H1 (cell line): ENCODE measurements at regions not wholly inside any gene's neighbourhood (a gene's known extent, or its start where the extent isn't known, plus 50 kb on each side); places are given as distances from the start of the nearest gene placed in this dataset.

Source experiments
- CTCF ChIA-PET: fragments of 300-600 bp; sonication (Branson Sonifier 250); formaldehyde crosslinking; loops from one replicate; lab custom pipeline; 2021; ENCODE audit not compliant: partially characterized antibody; lab: Charles Lee
- POLR2A ChIA-PET: fragments of 300-600 bp; sonication (Branson Sonifier 250); formaldehyde crosslinking; loops from one replicate; lab custom pipeline; 2021; ENCODE audit warnings: inconsistent platforms; ENCODE audit not compliant: partially characterized antibody; lab: Charles Lee
- DNase-seq, 2 experiments: peaks; one replicate each; pipeline versions ENCODE4 v3.0.0 to v3.0.0-alpha.2; 2010 to 2022; ENCODE audit warnings: low spot score in 2 of 2, low read depth in 1 of 2, mixed read lengths in 1 of 2
- FAIRE-seq: peaks from 2 replicates; lab custom pipeline; 2011; peaks lifted over from hg19 to GRCh38; lab: Jason Lieb, UNC
- H2AFZ ChIP-seq: 2 replicates; pipeline ENCODE4 v1.8.1; 2012; ENCODE audit warnings: low read length, inconsistent platforms
- H2AK5ac ChIP-seq: 2 replicates; pipeline ENCODE4 v1.6.1; 2013; ENCODE audit warnings: low read depth, low read length
- H2BK120ac ChIP-seq: replicated peaks from 2 replicates; pipeline ENCODE3; 2013; ENCODE audit warnings: low read depth, low read length, inconsistent platforms
- H2BK12ac ChIP-seq: 2 replicates; pipeline ENCODE4 v1.6.1; 2013; ENCODE audit warnings: low read depth, low read length
- H2BK15ac ChIP-seq: 2 replicates; pipeline ENCODE4 v1.6.1; 2013; ENCODE audit warnings: low read length
- H2BK20ac ChIP-seq: 2 replicates; pipeline ENCODE4 v1.6.1; 2013; ENCODE audit warnings: low read length
- H2BK5ac ChIP-seq: 2 replicates; pipeline ENCODE4 v1.6.1; 2013; ENCODE audit warnings: low read depth, low read length
- H3K14ac ChIP-seq: 2 replicates; pipeline ENCODE4 v1.6.1; 2013; ENCODE audit warnings: inconsistent platforms; ENCODE audit not compliant: insufficient read length
- H3K18ac ChIP-seq: 2 replicates; pipeline ENCODE4 v1.6.1; 2013; ENCODE audit warnings: low read length; ENCODE audit errors: extremely low read depth
- H3K23ac ChIP-seq: 2 replicates; pipeline ENCODE4 v1.6.1; 2013; ENCODE audit warnings: inconsistent platforms; ENCODE audit not compliant: insufficient read length
- H3K23me2 ChIP-seq: 2 replicates; pipeline ENCODE4 v1.6.1; 2013; ENCODE audit warnings: low read depth, low read length
- H3K27ac ChIP-seq: 2 replicates; pipeline ENCODE4 v1.6.1; 2011; ENCODE audit warnings: low read depth, low read length, inconsistent platforms
- H3K27me3 ChIP-seq, 4 experiments: replicated peaks in 1 of 4; 1 replicate in 1 of 4; 2 replicates in 3 of 4; pipeline versions ENCODE4 v1.6.1 to v1.8.1; 2011 to 2013; ENCODE audit warnings: low read length in 3 of 4, mild to moderate bottlenecking in 3 of 4, inconsistent platforms in 2 of 4, mixed read lengths in 2 of 4, moderate library complexity in 1 of 4; ENCODE audit not compliant: control insufficient read depth in 3 of 4, insufficient read depth in 3 of 4; ENCODE audit errors: extremely low read depth in 1 of 4
- H3K36me3 ChIP-seq, 4 experiments: 2 replicates each; pipeline versions ENCODE4 v1.6.1 to v1.8.1; 2011 to 2013; ENCODE audit warnings: mild to moderate bottlenecking in 4 of 4, low read length in 3 of 4, moderate library complexity in 2 of 4, control low read depth in 1 of 4, inconsistent platforms in 1 of 4; ENCODE audit not compliant: insufficient read depth in 4 of 4, control insufficient read depth in 2 of 4
- H3K4ac ChIP-seq: replicated peaks from 2 replicates; pipeline ENCODE3; 2013; ENCODE audit warnings: low read length, low read depth, mixed read lengths, inconsistent platforms; ENCODE audit not compliant: insufficient read length
- H3K4me1 ChIP-seq, 4 experiments: replicated peaks in 1 of 4; 1 replicate in 1 of 4; 2 replicates in 3 of 4; pipeline versions ENCODE4 v1.6.1 to v1.8.1; 2011 to 2013; ENCODE audit warnings: low read length in 3 of 4, inconsistent platforms in 2 of 4, mixed read lengths in 1 of 4; ENCODE audit not compliant: insufficient read depth in 4 of 4, control insufficient read depth in 3 of 4
- H3K4me2 ChIP-seq, 2 experiments: 2 replicates each; pipeline versions ENCODE4 v1.6.1 to v1.8.1; 2011 to 2013; ENCODE audit warnings: low read depth in 2 of 2, low read length in 2 of 2, control low read depth in 1 of 2, inconsistent platforms in 1 of 2, mild to moderate bottlenecking in 1 of 2; ENCODE audit not compliant: insufficient read depth in 1 of 2
- H3K4me3 ChIP-seq, 4 experiments: fragments of 200-600, 300-600 bp in 1 of 4; sonication (generic), shearing (Covaris generic), sonication (Bioruptor Twin) in 1 of 4; 2 replicates each; pipeline versions ENCODE4 v1.5.1 to v1.8.1; 2011 to 2016; ENCODE audit warnings: low read length in 4 of 4, low read depth in 3 of 4, control low read depth in 2 of 4, inconsistent platforms in 2 of 4, mild to moderate bottlenecking in 2 of 4, mixed read lengths in 1 of 4, moderate library complexity in 1 of 4; ENCODE audit not compliant: insufficient read depth in 2 of 4; ENCODE audit errors: extremely low read depth in 1 of 4
- H3K56ac ChIP-seq: replicated peaks from 2 replicates; pipeline ENCODE3; 2013; ENCODE audit warnings: low read depth, mild to moderate bottlenecking, mixed read lengths, low read length, inconsistent platforms; ENCODE audit not compliant: insufficient read length
- H3K79me1 ChIP-seq: 2 replicates; pipeline ENCODE4 v1.6.1; 2013; ENCODE audit warnings: low read depth, low read length, control low read depth
- H3K79me2 ChIP-seq, 2 experiments: 2 replicates each; pipeline versions ENCODE4 v1.6.1 to v1.8.1; 2012 to 2013; ENCODE audit warnings: low read length in 2 of 2, mild to moderate bottlenecking in 2 of 2, inconsistent platforms in 1 of 2; ENCODE audit not compliant: insufficient read depth in 2 of 2, control insufficient read depth in 1 of 2
- H3K9ac ChIP-seq, 4 experiments: replicated peaks in 1 of 4; 1 replicate in 1 of 4; 2 replicates in 3 of 4; pipeline versions ENCODE4 v1.6.1 to v1.8.1; 2011 to 2013; ENCODE audit warnings: low read depth in 3 of 4, low read length in 3 of 4, control low read depth in 2 of 4, mild to moderate bottlenecking in 2 of 4, moderate library complexity in 2 of 4, inconsistent platforms in 1 of 4; ENCODE audit errors: extremely low read depth in 1 of 4
- H3K9me3 ChIP-seq, 2 experiments: 2 replicates each; pipeline versions ENCODE4 v1.6.1 to v1.8.1; 2012 to 2013; ENCODE audit warnings: mild to moderate bottlenecking in 2 of 2, moderate library complexity in 2 of 2, control low read depth in 1 of 2, inconsistent platforms in 1 of 2, low read depth in 1 of 2, low read length in 1 of 2, mixed read lengths in 1 of 2; ENCODE audit not compliant: insufficient read depth in 2 of 2
- H4K20me1 ChIP-seq, 2 experiments: replicated peaks in 1 of 2; 2 replicates each; pipeline versions ENCODE3 to v1.8.1; 2011 to 2013; ENCODE audit warnings: inconsistent platforms in 2 of 2, low read length in 2 of 2, mild to moderate bottlenecking in 1 of 2; ENCODE audit not compliant: insufficient read depth in 2 of 2, control insufficient read depth in 1 of 2
- H4K5ac ChIP-seq: 2 replicates; pipeline ENCODE4 v1.6.1; 2013; ENCODE audit warnings: low read length, low read depth, mixed read lengths, inconsistent platforms; ENCODE audit not compliant: insufficient read length
- H4K8ac ChIP-seq: 2 replicates; pipeline ENCODE4 v1.8.0; 2013; ENCODE audit warnings: mild to moderate bottlenecking, moderate library complexity, low read length, inconsistent platforms; ENCODE audit not compliant: insufficient read depth; ENCODE audit errors: extremely low read depth
- H4K91ac ChIP-seq: replicated peaks from 2 replicates; pipeline ENCODE3; 2013; ENCODE audit warnings: low read length, mixed read lengths, inconsistent platforms; ENCODE audit not compliant: insufficient read length
- ASH2L ChIP-seq: fragments of 200-600, 300-600 bp; sonication (generic); IDR thresholded peaks from one replicate; pipeline ENCODE4 v1.7.1; 2017; ENCODE audit warnings: low read length
- BACH1 ChIP-seq: IDR thresholded peaks from 2 replicates; pipeline ENCODE4 v1.6.1; 2012; ENCODE audit warnings: low read length, improper control_type of control experiment
- CTBP2 ChIP-seq: IDR thresholded peaks from 2 replicates; pipeline ENCODE4 v1.7.0; 2011; ENCODE audit warnings: borderline replicate concordance, mild to moderate bottlenecking, moderate library complexity, mixed read lengths, low read length; ENCODE audit not compliant: insufficient read depth, insufficient read length
- E2F6 ChIP-seq: IDR thresholded peaks from 2 replicates; pipeline ENCODE4 v1.6.1; 2012; ENCODE audit warnings: inconsistent platforms
- GABPA ChIP-seq: IDR thresholded peaks from 2 replicates; pipeline ENCODE4 v1.6.1; 2011; ENCODE audit warnings: mild to moderate bottlenecking, low read length, moderate library complexity, borderline replicate concordance; ENCODE audit not compliant: insufficient read depth
- GTF2F1 ChIP-seq: IDR thresholded peaks from 2 replicates; pipeline ENCODE4 v1.6.1; 2012; ENCODE audit warnings: low read depth, low read length, improper control_type of control experiment, borderline replicate concordance
- MAFK ChIP-seq: IDR thresholded peaks from 2 replicates; pipeline ENCODE4 v1.6.1; 2012; ENCODE audit warnings: low read depth, mild to moderate bottlenecking, improper control_type of control experiment, low read length
- NANOG ChIP-seq: IDR thresholded peaks from 2 replicates; pipeline ENCODE4 v1.6.1; 2011; ENCODE audit warnings: low read length, low read depth, mild to moderate bottlenecking, inconsistent platforms; ENCODE audit not compliant: insufficient read depth, poor library complexity, severe bottlenecking
- RBBP5 ChIP-seq: IDR thresholded peaks from 2 replicates; pipeline ENCODE4 v1.7.1; 2012; ENCODE audit warnings: low read depth, mild to moderate bottlenecking, inconsistent platforms, low read length, moderate library complexity, borderline replicate concordance
- RFX5 ChIP-seq: IDR thresholded peaks from 2 replicates; pipeline ENCODE4 v1.6.1; 2011; ENCODE audit warnings: low read depth, low read length, improper control_type of control experiment, borderline replicate concordance
- RXRA ChIP-seq: IDR thresholded peaks from 2 replicates; pipeline ENCODE4 v1.6.1; 2011; ENCODE audit warnings: low read depth, mild to moderate bottlenecking, low read length, moderate library complexity; ENCODE audit not compliant: insufficient read depth
- SIRT6 ChIP-seq: IDR thresholded peaks from one replicate; pipeline ENCODE4 v1.7.1; 2012; ENCODE audit warnings: low read length, inconsistent platforms
- SP4 ChIP-seq: IDR thresholded peaks from 2 replicates; pipeline ENCODE4 v1.6.1; 2012; ENCODE audit warnings: low read length, inconsistent platforms
- TCF12 ChIP-seq: IDR thresholded peaks from 2 replicates; pipeline ENCODE4 v1.6.1; 2011; ENCODE audit warnings: low read depth, mild to moderate bottlenecking, low read length
- YY1 ChIP-seq: IDR thresholded peaks from 2 replicates; pipeline ENCODE4 v1.6.1; 2011; ENCODE audit warnings: low read depth, mild to moderate bottlenecking, low read length
- ZNF274 ChIP-seq: IDR thresholded peaks from 2 replicates; pipeline ENCODE4 v1.7.0; 2012; ENCODE audit warnings: low read length, borderline replicate concordance; ENCODE audit errors: extremely low read depth
- WGBS, 2 experiments: shearing (Covaris generic) in 1 of 2; methylation state at CpG; one replicate each; pipeline versions ENCODE4 v1.1.6 to v1.1.7; 2013 to 2015; ENCODE audit warnings: low lambda C conversion rate in 2 of 2, mixed read lengths in 2 of 2, inconsistent platforms in 1 of 2, low coverage in 1 of 2, missing lambda C conversion rate in 1 of 2; ENCODE audit not compliant: insufficient replicate concordance in 2 of 2, insufficient coverage in 1 of 2, insufficient read length in 1 of 2; ENCODE audit errors: extremely low coverage in 1 of 2, missing lambda C conversion rate in 1 of 2; 5-methylcytosine and 5-hydroxymethylcytosine counted together

- Histone ChIP-seq H2AFZ (no peak overlapping the region), H3K18ac (no peak overlapping the region), H2AK5ac (no peak overlapping the region), H3K27me3 (no peaks in the 10 kb centered on the region), H3K27ac (no peak overlapping the region), H4K20me1 (no peaks in the 10 kb centered on the region), H3K79me1 (no peaks in the 10 kb centered on the region), H3K56ac (no peak overlapping the region), H2BK12ac (no peak overlapping the region), H3K4me3 (no peak overlapping the region), H4K8ac (no peak overlapping the region), H3K9ac (no peak overlapping the region), H4K91ac (no peak overlapping the region), H3K14ac (no peak overlapping the region), H3K23me2 (no peaks in the 10 kb centered on the region), H2BK120ac (no peak overlapping the region), H3K36me3 (no peaks in the 10 kb centered on the region), H3K4ac (no peak overlapping the region), H3K79me2 (no peaks in the 10 kb centered on the region), H2BK5ac (no peak overlapping the region), H3K9me3 (no peaks in the 10 kb centered on the region), H3K4me2 (no peak overlapping the region), H2BK15ac (no peak overlapping the region), H3K23ac (no peak overlapping the region), H2BK20ac (no peak overlapping the region), H3K4me1 (no peaks in the 10 kb centered on the region), H4K5ac (no peak overlapping the region)
- ChIA-PET POLR2A (no interaction called here), CTCF (no interaction called here)
- FAIRE-seq (no peak), DNase-seq (no peak)
- 85% methylated on average over 6 of the region's 6 CpGs; no CpG with 5 or more reads in 1 of the 2 experiments for whole genome bisulfite sequencing, 2 experiments
- no peak for TF ChIP-seq NANOG
- no peak for TF ChIP-seq CTBP2
- no peak for TF ChIP-seq RFX5
- no peak for TF ChIP-seq ZNF274
- TF ChIP-seq TCF12: no peak
- TF ChIP-seq SIRT6: no peak
- no peak for TF ChIP-seq BACH1
- no peak for TF ChIP-seq YY1
- no peak for TF ChIP-seq RXRA
- TF ChIP-seq SP4: no peak
- TF ChIP-seq MAFK: no peak
- no peak for TF ChIP-seq E2F6
- TF ChIP-seq ASH2L: no peak
- no peak for TF ChIP-seq GABPA
- no peak for TF ChIP-seq GTF2F1
- no peak for TF ChIP-seq RBBP5
Observed at GRCh38 chr10:65723525-65723924, 1202.3 kb upstream of the LRRTM3 start.
